DND-41 (cell line): ENCODE measurements at regions not wholly inside any gene's neighbourhood (a gene's known extent, or its start where the extent isn't known, plus 50 kb on each side); places are given as distances from the start of the nearest gene placed in this dataset.

Source experiments
- EZH2 ChIP-seq: IDR thresholded peaks from 3 replicates; pipeline ENCODE4 v1.6.1; 2012; ENCODE audit warnings: borderline replicate concordance, low read depth, mild to moderate bottlenecking, moderate library complexity, low read length, inconsistent platforms; ENCODE audit not compliant: severe bottlenecking
- TF ChIP-seq, protein P1 (sequence below): IDR thresholded peaks from 2 replicates; pipeline ENCODE4 v1.5.1; 2012; ENCODE audit warnings: borderline replicate concordance, low read length, moderate library complexity, mild to moderate bottlenecking; ENCODE audit not compliant: poor library complexity, severe bottlenecking; ENCODE audit errors: extremely low read depth

- TF ChIP-seq, protein P1, sequence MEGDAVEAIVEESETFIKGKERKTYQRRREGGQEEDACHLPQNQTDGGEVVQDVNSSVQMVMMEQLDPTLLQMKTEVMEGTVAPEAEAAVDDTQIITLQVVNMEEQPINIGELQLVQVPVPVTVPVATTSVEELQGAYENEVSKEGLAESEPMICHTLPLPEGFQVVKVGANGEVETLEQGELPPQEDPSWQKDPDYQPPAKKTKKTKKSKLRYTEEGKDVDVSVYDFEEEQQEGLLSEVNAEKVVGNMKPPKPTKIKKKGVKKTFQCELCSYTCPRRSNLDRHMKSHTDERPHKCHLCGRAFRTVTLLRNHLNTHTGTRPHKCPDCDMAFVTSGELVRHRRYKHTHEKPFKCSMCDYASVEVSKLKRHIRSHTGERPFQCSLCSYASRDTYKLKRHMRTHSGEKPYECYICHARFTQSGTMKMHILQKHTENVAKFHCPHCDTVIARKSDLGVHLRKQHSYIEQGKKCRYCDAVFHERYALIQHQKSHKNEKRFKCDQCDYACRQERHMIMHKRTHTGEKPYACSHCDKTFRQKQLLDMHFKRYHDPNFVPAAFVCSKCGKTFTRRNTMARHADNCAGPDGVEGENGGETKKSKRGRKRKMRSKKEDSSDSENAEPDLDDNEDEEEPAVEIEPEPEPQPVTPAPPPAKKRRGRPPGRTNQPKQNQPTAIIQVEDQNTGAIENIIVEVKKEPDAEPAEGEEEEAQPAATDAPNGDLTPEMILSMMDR: no peak
- no peak for TF ChIP-seq EZH2
These were observed 633.6 kb downstream of the PCDH18 start for GRCh38 chr4:136898590-136899248.
